ENCODE measurements at regions not wholly inside any gene's neighbourhood (a gene's known extent, or its start where the extent isn't known, plus 50 kb on each side); places are given as distances from the start of the nearest gene placed in this dataset.

DNA sequence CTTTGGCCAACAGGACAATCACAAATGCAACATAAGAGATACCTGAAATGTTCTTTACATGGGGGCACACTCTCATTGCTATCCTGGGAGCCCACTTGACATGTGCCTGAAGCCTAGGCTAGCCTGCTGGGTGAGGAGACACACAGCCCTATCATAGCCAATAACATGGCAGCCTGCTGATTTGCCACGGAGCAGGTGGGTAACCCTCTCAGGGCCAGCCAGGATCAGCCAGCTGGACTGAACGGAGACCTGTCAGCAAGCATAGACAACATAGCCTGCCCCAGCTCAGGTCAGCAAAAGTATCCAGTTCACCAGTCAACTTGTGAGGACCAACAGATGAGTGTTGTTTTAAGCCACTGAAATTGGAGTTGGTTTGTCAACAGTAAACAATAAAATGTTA lies 566.5 kb downstream of the DCDC2C start:
- no peak overlapping the region for H3K4me3 Mint-ChIP-seq
- TF ChIP-seq, protein P1, sequence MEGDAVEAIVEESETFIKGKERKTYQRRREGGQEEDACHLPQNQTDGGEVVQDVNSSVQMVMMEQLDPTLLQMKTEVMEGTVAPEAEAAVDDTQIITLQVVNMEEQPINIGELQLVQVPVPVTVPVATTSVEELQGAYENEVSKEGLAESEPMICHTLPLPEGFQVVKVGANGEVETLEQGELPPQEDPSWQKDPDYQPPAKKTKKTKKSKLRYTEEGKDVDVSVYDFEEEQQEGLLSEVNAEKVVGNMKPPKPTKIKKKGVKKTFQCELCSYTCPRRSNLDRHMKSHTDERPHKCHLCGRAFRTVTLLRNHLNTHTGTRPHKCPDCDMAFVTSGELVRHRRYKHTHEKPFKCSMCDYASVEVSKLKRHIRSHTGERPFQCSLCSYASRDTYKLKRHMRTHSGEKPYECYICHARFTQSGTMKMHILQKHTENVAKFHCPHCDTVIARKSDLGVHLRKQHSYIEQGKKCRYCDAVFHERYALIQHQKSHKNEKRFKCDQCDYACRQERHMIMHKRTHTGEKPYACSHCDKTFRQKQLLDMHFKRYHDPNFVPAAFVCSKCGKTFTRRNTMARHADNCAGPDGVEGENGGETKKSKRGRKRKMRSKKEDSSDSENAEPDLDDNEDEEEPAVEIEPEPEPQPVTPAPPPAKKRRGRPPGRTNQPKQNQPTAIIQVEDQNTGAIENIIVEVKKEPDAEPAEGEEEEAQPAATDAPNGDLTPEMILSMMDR (IDR thresholded peaks at IDR 0.05): no peak
- ChIA-PET CTCF (no interaction called here), POLR2A (no interaction called here)
- H3K9me3 Mint-ChIP-seq: no peaks in the 10 kb centered on the region
- no peak for ATAC-seq (ENCODE audit: low read depth)
- H3K27me3 Mint-ChIP-seq: no peaks in the 10 kb centered on the region
- no peak for DNase-seq
- intact Hi-C loops (cut with micrococcal nuclease): no loop called here
- H3K36me3 Mint-ChIP-seq (ENCODE audit: low read depth): no peaks in the 10 kb centered on the region
- H3K27ac Mint-ChIP-seq: no peak overlapping the region
- H3K4me1 Mint-ChIP-seq: peaks cover 5% of the 10 kb centered on the region

DNA sequence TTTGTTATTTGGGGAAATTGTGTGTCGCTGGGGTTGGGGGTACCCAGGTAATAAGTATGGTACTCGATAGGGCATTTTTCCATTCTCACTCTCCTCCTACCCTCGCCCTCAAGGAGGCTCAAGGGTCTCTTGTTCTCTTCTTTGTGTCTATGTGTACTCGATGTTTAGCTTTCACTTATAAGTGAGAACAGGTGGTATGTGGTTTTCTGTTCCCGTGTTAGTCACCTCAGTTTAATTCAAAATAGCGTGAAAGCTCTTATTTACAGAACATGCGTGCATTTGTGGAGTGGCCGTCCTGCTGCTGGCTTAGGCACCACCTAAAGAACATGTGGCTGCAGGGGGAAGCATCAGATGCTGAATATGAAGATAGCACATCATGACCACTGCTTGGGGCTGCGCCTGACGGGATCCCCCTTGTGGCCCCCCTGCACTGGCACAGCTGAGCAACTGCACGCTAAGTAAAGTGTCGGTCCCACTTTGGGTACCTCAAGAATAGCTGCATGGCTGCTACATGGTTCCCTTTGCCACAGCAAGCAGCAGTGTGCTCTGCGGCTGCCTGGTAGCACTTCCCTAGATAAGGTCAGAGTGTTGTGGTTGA lies 569.0 kb downstream of the DCDC2C start:
- no peak for ATAC-seq (ENCODE audit: low read depth)
- TF ChIP-seq, protein P1 (IDR thresholded peaks at IDR 0.05): no peak
- CTCF ChIA-PET: no interaction called here
- Mint-ChIP-seq H3K36me3 (ENCODE audit: low read depth) (no peaks in the 10 kb centered on the region), H3K4me1 (no peaks in the 10 kb centered on the region), H3K9me3 (no peaks in the 10 kb centered on the region), H3K27me3 (no peaks in the 10 kb centered on the region), H3K27ac (no peak overlapping the region), H3K4me3 (no peak overlapping the region)
- POLR2A ChIA-PET: no interaction called here
- no peak for DNase-seq
- intact Hi-C loops (cut with micrococcal nuclease): no loop called here

DNA sequence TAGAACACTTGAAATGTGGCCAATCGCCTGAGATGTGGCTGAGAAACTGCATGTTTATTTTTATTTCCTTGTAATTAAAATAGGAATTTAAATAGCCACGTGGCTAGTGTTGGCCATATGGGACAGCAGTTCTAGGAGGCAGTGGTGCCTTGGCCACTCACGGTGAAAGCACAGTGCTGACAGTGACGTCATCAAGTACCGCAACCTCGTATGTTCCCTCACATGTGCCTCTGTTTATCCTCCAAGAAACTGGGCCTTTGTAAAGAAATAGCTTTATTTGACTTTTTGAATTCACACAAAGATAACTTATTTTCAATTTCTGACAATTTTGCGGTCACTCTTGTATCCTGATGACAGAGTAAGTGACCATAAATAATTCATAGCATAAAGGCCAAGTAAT lies 575.0 kb downstream of the DCDC2C start:
- intact Hi-C loops (cut with micrococcal nuclease): no loop called here
- Mint-ChIP-seq H3K36me3 (ENCODE audit: low read depth) (no peaks in the 10 kb centered on the region), H3K27ac (no peak overlapping the region), H3K4me1 (no peaks in the 10 kb centered on the region), H3K27me3 (no peaks in the 10 kb centered on the region), H3K9me3 (no peaks in the 10 kb centered on the region), H3K4me3 (no peak overlapping the region)
- ATAC-seq (ENCODE audit: low read depth) (no peak), DNase-seq (no peak)
- TF ChIP-seq, protein P1 (IDR thresholded peaks at IDR 0.05): no peak
- POLR2A ChIA-PET: no interaction called here
- CTCF ChIA-PET: no interaction called here

DNA sequence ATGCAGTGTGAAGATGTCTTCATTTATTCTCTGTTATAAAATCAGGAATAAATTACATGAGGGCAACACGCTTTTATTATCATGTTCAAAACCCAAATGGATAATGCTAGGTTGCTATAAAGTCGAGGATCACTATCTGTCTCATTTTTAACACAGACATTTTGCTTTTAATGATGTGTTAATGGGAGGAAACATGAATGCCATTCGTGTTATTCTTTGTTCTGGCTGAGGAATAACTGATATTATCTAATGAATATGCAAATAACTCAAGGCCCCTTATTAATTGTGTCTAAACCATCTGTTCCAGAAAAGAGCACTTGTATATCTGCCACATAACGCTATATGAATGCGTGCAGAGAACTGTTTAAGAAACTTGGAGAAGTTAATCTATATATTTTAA lies 576.1 kb downstream of the DCDC2C start:
- no peaks in the 10 kb centered on the region for H3K9me3 Mint-ChIP-seq
- TF ChIP-seq, protein P1 (IDR thresholded peaks at IDR 0.05): no peak
- intact Hi-C loops (cut with micrococcal nuclease): no loop called here
- ATAC-seq (ENCODE audit: low read depth) (no peak), DNase-seq (no peak)
- no peak overlapping the region for H3K4me3 Mint-ChIP-seq
- ChIA-PET POLR2A (no interaction called here), CTCF (no interaction called here)
- H3K4me1 Mint-ChIP-seq: no peaks in the 10 kb centered on the region
- H3K27me3 Mint-ChIP-seq: no peaks in the 10 kb centered on the region
- no peak overlapping the region for H3K27ac Mint-ChIP-seq
- H3K36me3 Mint-ChIP-seq (ENCODE audit: low read depth): no peaks in the 10 kb centered on the region

DNA sequence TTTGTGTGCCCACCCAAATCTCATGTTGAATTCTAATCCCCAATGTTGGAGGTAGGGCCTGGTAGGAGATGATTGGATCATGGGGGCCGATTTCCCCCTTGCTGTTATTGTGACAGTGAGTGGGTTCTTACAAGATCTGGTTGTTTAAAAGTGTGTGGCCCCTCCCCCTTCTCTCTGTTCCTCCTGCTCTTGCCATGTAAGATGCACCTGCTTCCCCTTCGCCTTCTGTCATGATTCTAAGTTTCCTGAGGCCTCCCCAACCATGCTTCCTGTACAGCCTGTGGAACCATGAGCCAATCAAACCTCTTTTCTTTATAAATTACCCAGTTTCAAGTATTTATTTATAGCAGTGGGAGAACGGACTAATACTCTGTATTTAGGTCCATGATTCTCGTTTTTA lies 588.1 kb downstream of the DCDC2C start:
- Mint-ChIP-seq H3K4me1 (peaks cover 20% of the 10 kb centered on the region), H3K27me3 (no peaks in the 10 kb centered on the region), H3K4me3 (no peak overlapping the region), H3K9me3 (peaks cover 4% of the 10 kb centered on the region), H3K36me3 (ENCODE audit: low read depth) (no peaks in the 10 kb centered on the region), H3K27ac (no peak overlapping the region)
- ATAC-seq (ENCODE audit: low read depth) (no peak), DNase-seq (no peak)
- TF ChIP-seq, protein P1 (IDR thresholded peaks at IDR 0.05): no peak
- ChIA-PET POLR2A (no interaction called here), CTCF (no interaction called here)
- intact Hi-C loops (cut with micrococcal nuclease): no loop called here

All from activated B cell treated with CpG ODN at 0.5 μM for 24 hours (primary cell).